HG03066 (cell line): ENCODE measurements at regions not wholly inside any gene's neighbourhood (a gene's known extent, or its start where the extent isn't known, plus 50 kb on each side); places are given as distances from the start of the nearest gene placed in this dataset.

ENCODE experiments used
- ATAC-seq: cut with Tn5 transposase; IDR thresholded peaks from one replicate; pipeline ENCODE4 v1.9.1; 2021; ENCODE audit warnings: low read depth; ENCODE audit not compliant: unreplicated experiment

DNA sequence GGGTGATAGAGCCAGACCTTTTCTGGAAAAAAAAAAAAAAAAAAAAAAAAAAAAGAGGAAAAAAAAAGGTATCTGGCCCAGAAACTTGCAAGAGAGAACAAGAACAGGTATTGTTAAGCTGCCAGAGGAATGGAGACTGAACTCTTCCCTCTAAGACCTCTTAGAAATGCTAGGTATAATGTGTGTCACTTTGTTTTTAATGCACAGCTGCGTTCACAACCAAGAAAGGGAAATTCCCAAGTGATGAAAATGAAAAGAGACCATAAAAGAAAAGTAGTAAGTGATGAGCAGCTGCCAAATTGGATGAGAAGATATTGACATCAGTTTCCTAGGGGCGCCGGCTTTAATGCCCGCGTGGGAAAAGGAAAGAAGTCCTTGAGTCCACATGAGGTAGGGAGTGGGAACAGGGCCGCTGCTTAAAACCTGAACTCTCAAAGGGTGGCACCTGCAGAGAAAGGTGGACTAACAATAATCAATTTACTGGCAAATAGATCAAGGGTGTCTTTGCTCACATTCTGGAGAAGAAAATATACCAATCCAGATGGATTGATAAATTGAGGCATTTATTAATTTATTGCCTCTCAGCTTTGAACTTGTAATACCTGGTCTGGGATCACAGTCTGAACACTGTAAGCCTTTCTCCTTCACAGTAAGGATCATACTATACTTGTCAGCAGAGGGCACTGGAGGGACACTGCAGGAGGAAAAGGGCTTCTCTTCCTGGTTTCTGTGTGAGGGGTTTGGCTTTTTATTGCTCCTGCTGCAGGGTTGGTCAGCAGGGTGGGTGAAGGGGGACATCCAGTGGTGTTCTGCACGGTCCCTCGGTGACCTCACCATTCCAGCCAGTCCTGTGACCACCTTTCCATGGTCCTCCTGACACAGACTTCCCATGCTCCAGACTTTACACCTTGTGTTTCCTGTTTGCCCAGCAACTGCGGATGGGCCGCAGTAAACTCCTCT, 131.6 kb downstream of the AQP9 start:
- no peak for ATAC-seq

DNA sequence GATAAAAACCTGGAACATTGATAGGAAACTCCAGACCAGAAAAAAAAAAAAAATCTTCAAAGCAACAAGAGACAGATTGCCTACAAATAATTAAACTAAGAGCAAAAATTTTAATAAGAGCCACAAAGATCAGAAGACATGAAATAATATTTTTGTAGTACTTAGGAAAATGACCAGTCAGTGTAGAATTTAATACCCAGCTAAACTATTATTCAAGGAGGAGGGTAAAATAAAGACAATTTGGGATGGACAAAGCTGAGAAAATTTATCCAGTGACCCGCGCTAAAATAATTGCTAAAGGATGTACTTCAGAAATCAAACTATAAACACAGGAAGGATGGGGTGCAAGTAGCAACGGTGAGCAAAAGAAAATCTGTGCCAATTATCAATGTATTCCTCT, 133.2 kb downstream of the AQP9 start:
- no peak for ATAC-seq

- ATAC-seq: no peak
Measured at GRCh38 chr15:58273104-58273503, 134.9 kb downstream of the AQP9 start.

GRCh38 chr15:58274885-58275284, 136.7 kb downstream of the AQP9 start:
- ATAC-seq: no peak

DNA sequence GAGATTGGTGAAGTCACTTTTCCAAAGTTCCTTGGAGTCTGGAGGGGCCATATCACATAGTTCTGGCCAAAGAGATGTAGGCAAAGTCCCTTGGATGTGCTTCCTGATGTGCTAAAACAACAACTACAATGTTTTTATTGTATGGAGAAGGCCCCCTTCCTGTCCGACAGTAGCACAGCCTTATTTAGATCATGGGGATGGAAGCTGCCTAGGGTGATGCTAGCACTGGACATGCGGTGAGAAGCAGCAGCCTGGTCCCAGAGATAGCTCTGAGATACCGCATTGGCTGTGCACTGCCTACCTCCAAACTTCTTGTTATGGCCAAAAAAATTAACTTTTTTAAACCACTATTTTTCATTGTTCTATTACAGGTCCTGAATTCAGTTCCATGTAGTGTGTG, 137.6 kb downstream of the AQP9 start:
- ATAC-seq: no peak

GRCh38 chr15:58276924-58277323, 138.7 kb downstream of the AQP9 start:
- ATAC-seq: no peak

GRCh38 chr15:58277333-58277732, 139.2 kb downstream of the AQP9 start:
- no peak for ATAC-seq

GRCh38 chr15:58279106-58279505, 140.9 kb downstream of the AQP9 start:
- no peak for ATAC-seq

- no peak for ATAC-seq
Measured at GRCh38 chr15:58279654-58280053, 141.5 kb downstream of the AQP9 start.

DNA sequence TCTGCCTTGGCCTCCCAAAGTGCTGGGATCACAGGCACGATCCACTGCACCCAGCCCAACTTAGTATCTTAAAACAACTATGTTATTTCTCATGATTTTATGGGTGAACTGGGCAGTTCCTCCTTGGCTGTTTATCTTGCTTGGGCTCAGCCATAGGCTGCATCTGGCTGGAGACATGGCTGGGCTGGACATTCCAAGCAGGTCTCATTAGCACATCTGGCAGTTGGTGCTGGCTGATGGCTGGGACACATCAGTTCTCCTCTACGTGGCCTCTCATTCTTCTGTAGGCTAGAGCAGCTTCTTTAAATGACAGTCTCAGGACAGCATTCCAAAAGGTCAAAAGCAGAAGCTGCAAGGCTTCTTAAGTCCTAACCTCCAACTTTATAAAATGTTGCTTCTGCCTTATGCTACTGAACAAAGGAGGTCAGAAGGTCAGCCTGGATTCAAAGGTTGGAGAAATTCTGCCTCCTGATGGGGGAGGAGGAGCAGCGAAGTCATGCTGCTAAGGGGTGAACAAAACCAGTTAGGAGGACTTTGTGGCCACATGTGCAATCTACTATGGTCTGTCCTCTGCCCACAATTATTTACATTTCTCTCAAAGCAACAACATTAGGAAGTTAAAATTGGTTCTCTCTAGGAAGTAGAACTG, 144.0 kb downstream of the AQP9 start:
- no peak for ATAC-seq

GRCh38 chr15:58283302-58283701, 145.1 kb downstream of the AQP9 start:
- ATAC-seq: no peak

DNA sequence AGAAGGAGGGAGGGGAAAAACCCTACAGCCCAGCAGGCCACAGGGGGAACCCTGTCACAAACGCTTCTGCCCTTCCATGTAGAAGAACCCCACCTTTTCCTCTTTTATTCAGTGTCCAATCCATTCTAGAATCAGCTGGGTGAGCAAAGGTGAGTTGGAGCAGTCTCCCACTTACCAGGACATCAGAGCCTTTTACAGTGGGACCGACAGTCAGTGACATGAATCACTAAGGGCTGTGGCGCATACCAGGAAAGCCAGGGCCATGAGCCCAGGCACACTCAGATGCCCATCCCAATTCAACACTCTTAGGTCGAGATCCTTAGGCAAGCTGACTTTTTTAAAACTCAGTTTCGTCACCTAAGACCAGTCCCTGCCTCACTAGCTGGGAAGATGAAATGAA, 146.1 kb downstream of the AQP9 start:
- ATAC-seq: no peak

DNA sequence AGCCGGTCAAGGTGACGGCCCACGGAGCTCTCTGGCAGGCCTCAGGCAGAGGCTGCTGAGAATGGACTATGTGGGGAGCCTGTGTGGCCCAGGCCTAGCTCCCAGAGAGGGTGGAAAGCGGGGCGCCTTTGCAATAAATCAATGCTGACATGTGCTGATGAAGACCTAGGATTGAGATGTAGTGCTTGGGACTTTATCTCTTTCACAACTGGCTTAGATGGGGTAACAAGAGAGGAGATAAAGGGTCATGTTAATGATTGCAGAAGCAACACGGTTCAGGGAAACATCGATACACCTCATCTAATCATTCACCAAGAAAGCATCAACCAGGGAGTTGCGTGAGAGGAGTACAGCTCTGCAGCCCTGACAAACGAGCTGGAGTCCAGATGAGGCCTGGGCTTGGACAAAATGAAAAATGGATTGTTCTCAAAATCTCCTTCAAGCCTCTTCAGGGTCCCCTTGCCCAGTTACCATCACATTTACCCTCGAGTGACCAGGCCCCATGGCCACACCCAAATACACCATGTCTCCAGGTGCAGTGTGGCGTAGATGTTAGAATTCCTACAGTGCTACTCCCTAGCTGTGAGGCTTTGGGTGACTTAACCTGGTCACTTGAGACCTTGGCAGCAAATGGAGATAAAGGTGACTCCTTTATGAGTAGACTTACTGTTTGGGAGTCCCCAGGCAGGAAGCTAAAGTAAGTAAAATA, 146.4 kb upstream of the LIPC start:
- ATAC-seq: no peak

GRCh38 chr15:58285921-58286278, 145.9 kb upstream of the LIPC start:
- ATAC-seq: no peak

- no peak for ATAC-seq
Measured at GRCh38 chr15:58286523-58286922, 145.3 kb upstream of the LIPC start.

- no peak for ATAC-seq
Measured at GRCh38 chr15:58287891-58288290, 143.9 kb upstream of the LIPC start.

GRCh38 chr15:58288592-58288991, 143.2 kb upstream of the LIPC start:
- no peak for ATAC-seq

DNA sequence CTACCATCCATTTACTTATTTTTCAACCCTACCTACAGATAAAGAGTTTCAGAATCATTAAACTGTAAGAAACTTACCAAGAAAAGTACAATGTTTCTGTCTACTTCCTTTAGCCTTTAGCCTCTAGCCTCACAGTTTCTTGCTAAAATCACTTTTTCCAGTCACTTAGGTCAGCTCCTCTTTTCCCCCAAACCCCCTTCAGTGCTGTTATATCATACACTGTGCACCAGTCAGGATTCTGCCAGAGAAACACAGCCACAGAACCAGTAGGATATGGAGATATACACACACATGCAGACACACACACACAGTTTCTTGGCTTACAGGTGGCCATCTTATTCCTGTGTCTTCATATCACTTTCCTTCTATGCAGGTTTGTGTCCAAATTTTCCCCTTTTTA, 139.9 kb upstream of the LIPC start:
- ATAC-seq: no peak

GRCh38 chr15:58292751-58293175, 139.0 kb upstream of the LIPC start:
- ATAC-seq: no peak

- no peak for ATAC-seq
Measured at GRCh38 chr15:58293622-58294550, 137.9 kb upstream of the LIPC start.
